ENCODE measurements at regions not wholly inside any gene's neighbourhood (a gene's known extent, or its start where the extent isn't known, plus 50 kb on each side); places are given as distances from the start of the nearest gene placed in this dataset.

DNA sequence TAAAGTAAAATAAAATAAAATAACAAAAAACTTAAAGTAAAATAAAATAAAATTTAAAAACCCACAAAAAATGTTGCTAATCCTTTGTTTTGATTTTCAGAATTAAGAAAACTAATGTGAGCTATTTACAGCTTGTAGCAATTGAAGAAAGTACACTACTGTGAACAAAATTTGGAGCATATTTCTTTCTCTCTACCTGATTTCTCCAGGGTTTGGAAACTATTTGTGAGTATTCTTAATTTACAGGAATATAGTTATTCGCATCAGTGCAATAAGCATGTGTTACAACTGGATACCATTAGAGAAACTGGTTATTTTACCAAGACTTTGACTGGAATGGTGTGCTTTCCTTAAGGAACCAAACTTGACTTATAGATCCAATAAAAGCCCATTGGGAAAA lies 86.1 kb upstream of the CNOT2 start:
- H3K9ac ChIP-seq (ENCODE audit: low read depth, low read length), result no peak overlapping the region
- no peaks in the 10 kb centered on the region for H4K20me1 ChIP-seq (ENCODE audit: insufficient read depth, low read length)
- no peaks in the 10 kb centered on the region for H3K36me3 ChIP-seq (ENCODE audit: insufficient read depth, low read length)
- no peaks in the 10 kb centered on the region for H3K4me1 ChIP-seq (ENCODE audit: insufficient read depth, low read length)
- no peak for ATAC-seq (ENCODE audit: insufficient read depth, low read depth)
- no peak for TF ChIP-seq EZH2 (IDR thresholded peaks at IDR 0.05; ENCODE audit: borderline replicate concordance, low read depth, low read length, severe bottlenecking)
- TF ChIP-seq, protein P1, sequence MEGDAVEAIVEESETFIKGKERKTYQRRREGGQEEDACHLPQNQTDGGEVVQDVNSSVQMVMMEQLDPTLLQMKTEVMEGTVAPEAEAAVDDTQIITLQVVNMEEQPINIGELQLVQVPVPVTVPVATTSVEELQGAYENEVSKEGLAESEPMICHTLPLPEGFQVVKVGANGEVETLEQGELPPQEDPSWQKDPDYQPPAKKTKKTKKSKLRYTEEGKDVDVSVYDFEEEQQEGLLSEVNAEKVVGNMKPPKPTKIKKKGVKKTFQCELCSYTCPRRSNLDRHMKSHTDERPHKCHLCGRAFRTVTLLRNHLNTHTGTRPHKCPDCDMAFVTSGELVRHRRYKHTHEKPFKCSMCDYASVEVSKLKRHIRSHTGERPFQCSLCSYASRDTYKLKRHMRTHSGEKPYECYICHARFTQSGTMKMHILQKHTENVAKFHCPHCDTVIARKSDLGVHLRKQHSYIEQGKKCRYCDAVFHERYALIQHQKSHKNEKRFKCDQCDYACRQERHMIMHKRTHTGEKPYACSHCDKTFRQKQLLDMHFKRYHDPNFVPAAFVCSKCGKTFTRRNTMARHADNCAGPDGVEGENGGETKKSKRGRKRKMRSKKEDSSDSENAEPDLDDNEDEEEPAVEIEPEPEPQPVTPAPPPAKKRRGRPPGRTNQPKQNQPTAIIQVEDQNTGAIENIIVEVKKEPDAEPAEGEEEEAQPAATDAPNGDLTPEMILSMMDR (IDR thresholded peaks at IDR 0.05; ENCODE audit: borderline replicate concordance, extremely low read depth, low read length, poor library complexity, severe bottlenecking), result no peak
- DNase-seq, result no peak
- H3K9me3 ChIP-seq (ENCODE audit: insufficient read depth, low read length, severe bottlenecking), result peaks cover 16% of the 10 kb centered on the region
- no peak overlapping the region for H3K27ac ChIP-seq (ENCODE audit: low read length)
- no peak overlapping the region for H3K4me2 ChIP-seq (ENCODE audit: insufficient read depth, low read length)
- no peaks in the 10 kb centered on the region for H3K79me2 ChIP-seq (ENCODE audit: insufficient read depth, low read length)
- no peaks in the 10 kb centered on the region for H3K27me3 ChIP-seq (ENCODE audit: insufficient read depth, low read length, poor library complexity)
- no peak overlapping the region for H3K4me3 ChIP-seq (ENCODE audit: low read depth in 1 of 2, low read length in 2 of 2)
- H2AFZ ChIP-seq (ENCODE audit: low read depth, low read length), result no peak overlapping the region

DNA sequence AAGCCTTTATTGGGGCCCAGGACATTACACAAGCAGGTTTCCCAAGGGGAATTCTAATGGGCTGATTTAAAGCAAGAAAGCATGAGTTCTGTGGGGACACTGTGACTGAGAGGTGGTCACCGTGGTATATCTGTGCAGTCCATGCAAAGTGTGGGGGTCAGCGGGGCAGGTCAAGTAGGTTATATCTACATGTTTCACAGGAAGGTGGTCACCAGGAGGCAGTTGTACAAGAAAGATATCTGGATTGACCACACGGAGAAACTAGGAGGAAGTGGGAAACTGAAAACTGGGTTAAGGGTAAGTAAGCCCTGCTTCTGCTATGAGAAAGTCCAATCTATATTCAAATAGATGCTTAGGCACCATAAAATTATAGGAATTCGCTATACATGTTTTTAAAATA lies 77.8 kb upstream of the CNOT2 start:
- no peak for DNase-seq
- ATAC-seq (ENCODE audit: insufficient read depth, low read depth), result no peak
- Histone ChIP-seq H3K4me3 (ENCODE audit: low read depth in 1 of 2, low read length in 2 of 2) (no peak overlapping the region), H3K27me3 (ENCODE audit: insufficient read depth, low read length, poor library complexity) (no peaks in the 10 kb centered on the region), H2AFZ (ENCODE audit: low read depth, low read length) (no peak overlapping the region), H4K20me1 (ENCODE audit: insufficient read depth, low read length) (no peaks in the 10 kb centered on the region), H3K4me2 (ENCODE audit: insufficient read depth, low read length) (no peak overlapping the region), H3K4me1 (ENCODE audit: insufficient read depth, low read length) (no peaks in the 10 kb centered on the region), H3K27ac (ENCODE audit: low read length) (no peak overlapping the region), H3K9ac (ENCODE audit: low read depth, low read length) (no peak overlapping the region), H3K9me3 (ENCODE audit: insufficient read depth, low read length, severe bottlenecking) (no peaks in the 10 kb centered on the region), H3K36me3 (ENCODE audit: insufficient read depth, low read length) (no peaks in the 10 kb centered on the region), H3K79me2 (ENCODE audit: insufficient read depth, low read length) (no peaks in the 10 kb centered on the region)
- TF ChIP-seq EZH2 (IDR thresholded peaks at IDR 0.05; ENCODE audit: borderline replicate concordance, low read depth, low read length, severe bottlenecking), result no peak
- TF ChIP-seq, protein P1 (IDR thresholded peaks at IDR 0.05; ENCODE audit: borderline replicate concordance, extremely low read depth, low read length, poor library complexity, severe bottlenecking), result no peak

DNA sequence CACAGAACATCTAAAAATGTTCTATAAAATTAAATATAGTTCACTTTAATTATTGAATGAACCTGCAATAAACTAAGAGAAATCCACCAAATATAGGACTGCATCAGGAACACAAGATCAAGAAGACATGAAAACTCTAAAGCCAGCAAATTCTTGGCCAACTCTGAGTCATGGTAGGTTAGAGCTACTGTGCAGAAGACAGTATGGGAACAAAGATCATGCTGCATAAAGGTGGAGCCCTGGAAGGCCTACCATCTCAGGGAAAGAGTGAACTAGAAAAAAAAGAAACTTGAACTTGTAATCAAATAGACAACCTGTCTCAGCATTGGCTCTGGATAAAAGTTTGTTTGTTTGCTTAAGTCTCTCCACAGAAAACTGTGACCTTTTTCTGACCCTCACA lies 66.9 kb upstream of the CNOT2 start:
- H3K9ac ChIP-seq (ENCODE audit: low read depth, low read length), result no peak overlapping the region
- DNase-seq, result no peak
- TF ChIP-seq, protein P1 (IDR thresholded peaks at IDR 0.05; ENCODE audit: borderline replicate concordance, extremely low read depth, low read length, poor library complexity, severe bottlenecking), result no peak
- TF ChIP-seq EZH2 (IDR thresholded peaks at IDR 0.05; ENCODE audit: borderline replicate concordance, low read depth, low read length, severe bottlenecking), result no peak
- no peak overlapping the region for H3K4me2 ChIP-seq (ENCODE audit: insufficient read depth, low read length)
- no peak overlapping the region for H3K27ac ChIP-seq (ENCODE audit: low read length)
- no peak overlapping the region for H3K4me3 ChIP-seq (ENCODE audit: low read depth in 1 of 2, low read length in 2 of 2)
- H4K20me1 ChIP-seq (ENCODE audit: insufficient read depth, low read length), result no peaks in the 10 kb centered on the region
- ATAC-seq (ENCODE audit: insufficient read depth, low read depth), result no peak
- no peaks in the 10 kb centered on the region for H3K4me1 ChIP-seq (ENCODE audit: insufficient read depth, low read length)
- H3K79me2 ChIP-seq (ENCODE audit: insufficient read depth, low read length), result no peaks in the 10 kb centered on the region
- no peaks in the 10 kb centered on the region for H3K36me3 ChIP-seq (ENCODE audit: insufficient read depth, low read length)
- no peaks in the 10 kb centered on the region for H3K9me3 ChIP-seq (ENCODE audit: insufficient read depth, low read length, severe bottlenecking)
- no peak overlapping the region for H2AFZ ChIP-seq (ENCODE audit: low read depth, low read length)
- no peaks in the 10 kb centered on the region for H3K27me3 ChIP-seq (ENCODE audit: insufficient read depth, low read length, poor library complexity)

DNA sequence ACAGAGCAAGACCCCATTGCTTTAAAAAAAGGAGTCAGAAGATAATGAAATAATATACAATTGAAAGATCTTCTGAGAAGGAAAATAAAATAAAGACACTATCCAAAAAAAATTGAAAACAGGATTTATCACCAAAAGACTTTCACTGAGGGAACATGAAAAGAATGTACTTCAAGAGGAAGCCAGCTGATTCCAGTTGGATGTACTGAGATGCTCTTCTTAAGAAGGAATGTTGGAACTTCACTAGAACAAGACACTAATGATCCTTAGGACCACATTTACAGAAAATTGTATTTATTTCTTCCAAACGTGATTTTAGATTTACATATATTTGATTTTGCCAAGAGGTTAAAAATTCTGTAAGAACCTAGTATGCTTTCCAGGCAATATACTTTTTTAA lies 65.6 kb upstream of the CNOT2 start:
- Histone ChIP-seq H3K4me1 (ENCODE audit: insufficient read depth, low read length) (no peaks in the 10 kb centered on the region), H3K4me2 (ENCODE audit: insufficient read depth, low read length) (no peak overlapping the region), H3K36me3 (ENCODE audit: insufficient read depth, low read length) (no peaks in the 10 kb centered on the region), H3K27me3 (ENCODE audit: insufficient read depth, low read length, poor library complexity) (no peaks in the 10 kb centered on the region), H3K9ac (ENCODE audit: low read depth, low read length) (no peak overlapping the region), H3K79me2 (ENCODE audit: insufficient read depth, low read length) (no peaks in the 10 kb centered on the region), H3K9me3 (ENCODE audit: insufficient read depth, low read length, severe bottlenecking) (no peaks in the 10 kb centered on the region), H4K20me1 (ENCODE audit: insufficient read depth, low read length) (no peaks in the 10 kb centered on the region), H3K27ac (ENCODE audit: low read length) (no peak overlapping the region), H3K4me3 (ENCODE audit: low read depth in 1 of 2, low read length in 2 of 2) (no peak overlapping the region), H2AFZ (ENCODE audit: low read depth, low read length) (no peak overlapping the region)
- TF ChIP-seq EZH2 (IDR thresholded peaks at IDR 0.05; ENCODE audit: borderline replicate concordance, low read depth, low read length, severe bottlenecking), result no peak
- DNase-seq (no peak), ATAC-seq (ENCODE audit: insufficient read depth, low read depth) (no peak)

All from DND-41 (cell line).